Right lobe of liver (tissue), 6 donors: ENCODE measurements at regions not wholly inside any gene's neighbourhood (a gene's known extent, or its start where the extent isn't known, plus 50 kb on each side); places are given as distances from the start of the nearest gene placed in this dataset.

Experiments
- ATAC-seq, 4 donors: fragments of 200-7000 bp; cut with Tn5 transposase; one replicate each; pipeline ENCODE4 v1.9.1; 2020; ENCODE audit warnings: mild to moderate bottlenecking in 4 of 4, moderate library complexity in 4 of 4
- DNase-seq, 3 donors: peaks; one replicate each; pipeline ENCODE4 v3.0.0-alpha.2; 2020
- H3K27ac ChIP-seq, 3 donors: fragments of 200-600 bp; one replicate each; pipeline ENCODE4 v1.8.0; 2022
- H3K27me3 ChIP-seq, 2 donors: fragments of 200-600 bp; one replicate each; pipeline ENCODE4 v1.8.0; 2022
- H3K36me3 ChIP-seq, 4 donors: fragments of 200-600 bp; sonication (generic) in 1 of 4; one replicate each; pipeline versions ENCODE4 v1.5.1 to v1.8.0; 2017 to 2022; ENCODE audit warnings: control low read depth in 1 of 4
- H3K4me1 ChIP-seq, 4 donors: fragments of 200-600 bp; sonication (generic) in 1 of 4; one replicate each; pipeline versions ENCODE4 v1.5.1 to v1.8.0; 2017 to 2022; ENCODE audit warnings: control low read depth in 1 of 4
- H3K4me3 ChIP-seq, 3 donors: fragments of 200-600 bp; one replicate each; pipeline ENCODE4 v1.8.0; 2022
- H3K9me3 ChIP-seq, 4 donors: fragments of 200-600 bp; sonication (generic) in 1 of 4; one replicate each; pipeline versions ENCODE4 v1.5.1 to v1.8.0; 2017 to 2022; ENCODE audit warnings: control low read depth in 1 of 4
- CTCF ChIP-seq, 4 donors: fragments of 200-600 bp in 3 of 4; fragments of 450-650 bp in 1 of 4; IDR thresholded peaks; one replicate each; pipeline versions ENCODE4 v1.5.1 to v1.8.0; 2016 to 2022; ENCODE audit warnings: antibody characterized with exemption in 4 of 4, mild to moderate bottlenecking in 2 of 4
- POLR2A ChIP-seq: fragments of 450-650 bp; IDR thresholded peaks from one replicate; pipeline ENCODE4 v1.6.1; 2017; ENCODE audit warnings: antibody characterized with exemption, mild to moderate bottlenecking
- WGBS: methylation state at CpG from one replicate; pipeline ENCODE4 v1.1.6; 2018; ENCODE audit warnings: low coverage, low lambda C conversion rate; ENCODE audit not compliant: insufficient coverage; ENCODE audit errors: missing lambda C conversion rate; 5-methylcytosine and 5-hydroxymethylcytosine counted together
- intact Hi-C, 2 donors: fragments of 100-400 bp; cut with DNase I; formaldehyde crosslinking; loops; one replicate each; pipeline versions ENCODE4 v1.11.2 to v1.14.1; 2022
- donor health status: DM: no; HTN: yes; CAD: no.
- donor health status: DM: no; HTN: no; CAD: no.
- donor health status: DM: no; HTN: no; CAD: no.
- donor health status: DM: no; HTN: yes; CAD: no.
- donor health status: DM: no; HTN: yes; CAD: no.

GRCh38 chrX:64536736-64537135 is 141.5 kb upstream of the MTMR8 start:
- TF ChIP-seq POLR2A (no peak), CTCF (IDR thresholded peaks at IDR 0.05) (no peak)
- no peaks in the 10 kb centered on the region for H3K27me3 ChIP-seq
- no peaks in the 10 kb centered on the region for H3K36me3 ChIP-seq
- no peak overlapping the region for H3K4me3 ChIP-seq
- WGBS: 81% methylated on average over 2 of the region's 2 CpGs
- H3K27ac ChIP-seq: no peak overlapping the region
- intact Hi-C loops: no loop called here
- ATAC-seq (no peak), DNase-seq (no peak)
- H3K9me3 ChIP-seq: no peaks in the 10 kb centered on the region
- H3K4me1 ChIP-seq: no peaks in the 10 kb centered on the region
